ENCODE measurements at regions not wholly inside any gene's neighbourhood (a gene's known extent, or its start where the extent isn't known, plus 50 kb on each side); places are given as distances from the start of the nearest gene placed in this dataset.

DNA sequence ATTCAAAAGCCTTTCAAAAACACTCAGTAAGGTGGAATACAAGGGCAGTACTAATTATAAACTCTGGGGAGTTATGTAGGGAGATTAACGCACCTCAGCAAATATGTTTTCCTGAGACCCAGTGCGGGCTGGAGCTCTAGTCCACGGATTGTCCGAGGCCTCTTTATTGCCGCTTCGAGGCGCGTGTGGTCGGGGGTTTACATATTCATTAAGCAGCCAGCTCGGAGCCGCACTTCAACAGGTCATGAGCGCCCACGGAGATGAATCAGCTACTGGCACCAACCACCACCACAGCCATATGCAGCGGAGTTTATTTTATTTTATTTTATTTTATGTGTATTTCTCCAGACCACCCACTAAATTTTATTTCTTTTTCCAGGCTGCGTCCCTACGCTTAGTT is 195.9 kb upstream of the ADARB2 start:
- no peak overlapping the region for H2AFZ ChIP-seq (ENCODE audit: low read length)
- peak; percentile 19 for DNase-seq (ENCODE audit: insufficient read length, low spot score, missing footprints)
- no peak overlapping the region for H3K27ac ChIP-seq (ENCODE audit: low read depth, low read length)
- TF ChIP-seq, protein P1, sequence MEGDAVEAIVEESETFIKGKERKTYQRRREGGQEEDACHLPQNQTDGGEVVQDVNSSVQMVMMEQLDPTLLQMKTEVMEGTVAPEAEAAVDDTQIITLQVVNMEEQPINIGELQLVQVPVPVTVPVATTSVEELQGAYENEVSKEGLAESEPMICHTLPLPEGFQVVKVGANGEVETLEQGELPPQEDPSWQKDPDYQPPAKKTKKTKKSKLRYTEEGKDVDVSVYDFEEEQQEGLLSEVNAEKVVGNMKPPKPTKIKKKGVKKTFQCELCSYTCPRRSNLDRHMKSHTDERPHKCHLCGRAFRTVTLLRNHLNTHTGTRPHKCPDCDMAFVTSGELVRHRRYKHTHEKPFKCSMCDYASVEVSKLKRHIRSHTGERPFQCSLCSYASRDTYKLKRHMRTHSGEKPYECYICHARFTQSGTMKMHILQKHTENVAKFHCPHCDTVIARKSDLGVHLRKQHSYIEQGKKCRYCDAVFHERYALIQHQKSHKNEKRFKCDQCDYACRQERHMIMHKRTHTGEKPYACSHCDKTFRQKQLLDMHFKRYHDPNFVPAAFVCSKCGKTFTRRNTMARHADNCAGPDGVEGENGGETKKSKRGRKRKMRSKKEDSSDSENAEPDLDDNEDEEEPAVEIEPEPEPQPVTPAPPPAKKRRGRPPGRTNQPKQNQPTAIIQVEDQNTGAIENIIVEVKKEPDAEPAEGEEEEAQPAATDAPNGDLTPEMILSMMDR (IDR thresholded peaks at IDR 0.05; ENCODE audit: extremely low read depth, low read depth, low read length): no peak
- no peaks in the 10 kb centered on the region for H4K20me1 ChIP-seq (ENCODE audit: insufficient read depth, low read length)
- H3K27me3 ChIP-seq (ENCODE audit: insufficient read depth, low read length): no peaks in the 10 kb centered on the region
- no peaks in the 10 kb centered on the region for H3K36me3 ChIP-seq (ENCODE audit: insufficient read depth, low read length)
- H3K79me2 ChIP-seq (ENCODE audit: insufficient read depth, low read length): no peaks in the 10 kb centered on the region
- H3K4me2 ChIP-seq (ENCODE audit: insufficient read depth, low read length): no peak overlapping the region
- H3K4me1 ChIP-seq (ENCODE audit: insufficient read depth, low read length): no peaks in the 10 kb centered on the region
- H3K4me3 ChIP-seq (ENCODE audit: insufficient read depth, low read length): no peak overlapping the region
- H3K9me3 ChIP-seq (ENCODE audit: low read depth, low read length): peaks cover 5% of the 10 kb centered on the region

DNA sequence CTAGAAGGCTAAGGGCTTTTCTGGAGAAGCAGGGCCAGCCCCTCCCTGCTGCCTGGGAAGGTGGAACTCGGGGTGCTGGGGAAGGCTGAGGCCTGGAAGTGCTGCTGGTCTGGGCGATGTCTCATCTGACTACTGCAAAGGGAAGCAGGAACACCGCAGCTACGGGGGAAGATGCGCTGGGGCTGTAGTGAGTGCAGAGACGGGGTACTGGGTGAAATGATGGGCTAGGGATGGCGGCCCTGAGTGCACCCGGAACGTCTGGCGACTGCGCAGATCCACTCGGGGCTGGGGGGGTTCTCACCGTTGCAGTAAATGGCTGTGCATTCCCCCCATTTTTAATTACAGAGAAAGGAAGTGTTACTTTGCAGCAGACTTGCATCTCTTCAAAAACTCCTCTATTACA is 195.4 kb upstream of the ADARB2 start:
- Histone ChIP-seq H3K4me1 (ENCODE audit: insufficient read depth, low read length) (no peaks in the 10 kb centered on the region), H3K9me3 (ENCODE audit: low read depth, low read length) (peaks cover 5% of the 10 kb centered on the region), H3K4me3 (ENCODE audit: insufficient read depth, low read length) (no peak overlapping the region), H4K20me1 (ENCODE audit: insufficient read depth, low read length) (no peaks in the 10 kb centered on the region), H3K27ac (ENCODE audit: low read depth, low read length) (no peak overlapping the region), H3K4me2 (ENCODE audit: insufficient read depth, low read length) (no peak overlapping the region), H2AFZ (ENCODE audit: low read length) (no peak overlapping the region), H3K79me2 (ENCODE audit: insufficient read depth, low read length) (no peaks in the 10 kb centered on the region), H3K27me3 (ENCODE audit: insufficient read depth, low read length) (no peaks in the 10 kb centered on the region), H3K36me3 (ENCODE audit: insufficient read depth, low read length) (no peaks in the 10 kb centered on the region)
- TF ChIP-seq, protein P1 (IDR thresholded peaks at IDR 0.05; ENCODE audit: extremely low read depth, low read depth, low read length): no peak
- peak; percentile 8 for DNase-seq (ENCODE audit: insufficient read length, low spot score, missing footprints)

DNA sequence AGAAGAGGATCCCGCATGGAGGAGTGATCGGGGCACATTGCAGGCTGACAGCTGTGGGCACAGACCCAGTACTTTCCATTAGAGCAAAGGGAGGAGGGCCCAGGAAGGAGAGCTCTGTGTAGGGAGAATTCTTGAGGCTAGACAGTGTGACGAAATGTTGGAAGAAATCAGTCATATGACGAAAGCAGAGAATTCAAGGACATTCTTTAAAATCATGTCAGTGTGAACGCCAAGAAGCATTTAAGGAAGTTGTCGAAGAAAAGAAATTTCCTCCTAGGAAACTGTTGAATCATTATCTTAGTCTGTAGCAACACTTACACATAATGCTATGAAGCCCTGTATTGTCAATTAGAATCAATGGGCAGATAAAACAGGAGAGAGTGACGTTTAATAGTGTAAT is 191.3 kb upstream of the ADARB2 start:
- Histone ChIP-seq H3K27ac (ENCODE audit: low read depth, low read length) (no peak overlapping the region), H3K4me2 (ENCODE audit: insufficient read depth, low read length) (no peak overlapping the region), H4K20me1 (ENCODE audit: insufficient read depth, low read length) (no peaks in the 10 kb centered on the region), H3K4me1 (ENCODE audit: insufficient read depth, low read length) (no peaks in the 10 kb centered on the region), H3K27me3 (ENCODE audit: insufficient read depth, low read length) (no peaks in the 10 kb centered on the region), H3K9me3 (ENCODE audit: low read depth, low read length) (peaks cover 4% of the 10 kb centered on the region), H3K36me3 (ENCODE audit: insufficient read depth, low read length) (no peaks in the 10 kb centered on the region), H3K4me3 (ENCODE audit: insufficient read depth, low read length) (no peak overlapping the region), H2AFZ (ENCODE audit: low read length) (no peak overlapping the region), H3K79me2 (ENCODE audit: insufficient read depth, low read length) (no peaks in the 10 kb centered on the region)
- no peak for DNase-seq (ENCODE audit: insufficient read length, low spot score, missing footprints)
- TF ChIP-seq, protein P1 (IDR thresholded peaks at IDR 0.05; ENCODE audit: extremely low read depth, low read depth, low read length): no peak

DNA sequence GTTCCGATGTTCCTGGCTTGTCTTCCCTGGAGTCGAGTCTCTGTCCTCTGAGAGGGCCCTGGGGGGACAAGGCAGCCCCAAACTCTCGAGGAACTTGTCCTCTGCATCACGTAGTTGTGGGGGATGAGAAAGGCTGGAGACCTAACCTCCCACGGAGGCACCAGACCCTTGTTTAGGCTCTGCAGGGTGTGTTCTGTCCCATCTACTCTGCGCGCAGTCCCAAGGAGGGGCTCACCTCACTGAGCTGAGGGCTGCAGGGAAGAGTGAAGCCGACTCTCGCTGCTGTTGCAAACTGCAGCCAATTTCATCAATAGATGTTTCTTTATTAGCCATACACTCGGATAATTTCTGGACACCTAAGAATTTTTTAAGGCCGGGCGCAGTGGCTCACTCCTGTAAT is 186.7 kb upstream of the ADARB2 start:
- Histone ChIP-seq H3K27ac (ENCODE audit: low read depth, low read length) (no peak overlapping the region), H2AFZ (ENCODE audit: low read length) (no peak overlapping the region), H3K27me3 (ENCODE audit: insufficient read depth, low read length) (no peaks in the 10 kb centered on the region), H3K4me1 (ENCODE audit: insufficient read depth, low read length) (no peaks in the 10 kb centered on the region), H3K4me2 (ENCODE audit: insufficient read depth, low read length) (no peak overlapping the region), H4K20me1 (ENCODE audit: insufficient read depth, low read length) (no peaks in the 10 kb centered on the region), H3K36me3 (ENCODE audit: insufficient read depth, low read length) (no peaks in the 10 kb centered on the region), H3K4me3 (ENCODE audit: insufficient read depth, low read length) (no peak overlapping the region), H3K9me3 (ENCODE audit: low read depth, low read length) (peaks cover 5% of the 10 kb centered on the region), H3K79me2 (ENCODE audit: insufficient read depth, low read length) (no peaks in the 10 kb centered on the region)
- DNase-seq (ENCODE audit: insufficient read length, low spot score, missing footprints): no peak
- TF ChIP-seq, protein P1 (IDR thresholded peaks at IDR 0.05; ENCODE audit: extremely low read depth, low read depth, low read length): no peak

Data from osteoblast (primary cell).